Brain microvascular endothelial cell (primary cell): ENCODE measurements at regions not wholly inside any gene's neighbourhood (a gene's known extent, or its start where the extent isn't known, plus 50 kb on each side); places are given as distances from the start of the nearest gene placed in this dataset.

Source experiments
- DNase-seq: peaks from one replicate; pipeline ENCODE4 v3.0.0-alpha.2; 2020
- H3K27ac ChIP-seq: fragments of 250-450 bp; sonication (Bioruptor Pico); 2 replicates; pipeline ENCODE4 v1.5.1; 2020; ENCODE audit warnings: mild to moderate bottlenecking, moderate library complexity
- H3K27me3 ChIP-seq: fragments of 250-450 bp; sonication (Bioruptor Pico); replicated peaks from 2 replicates; pipeline ENCODE4 v1.5.1; 2020; ENCODE audit warnings: mild to moderate bottlenecking
- H3K36me3 ChIP-seq: fragments of 250-450 bp; sonication (Bioruptor Pico); replicated peaks from 2 replicates; pipeline ENCODE4 v1.5.1; 2020; ENCODE audit warnings: mild to moderate bottlenecking
- H3K4me3 ChIP-seq: 2 replicates; pipeline ENCODE4 v1.5.1; 2011; ENCODE audit warnings: low read depth, mild to moderate bottlenecking, control low read depth, low read length, moderate library complexity
- in situ Hi-C: cut with HindIII; loops from 2 replicates; pipeline ENCODE4 v1.10.0; 2017; ENCODE audit warnings: low sequenced_read_pairs, low pct_ligation_motif_present
- TF ChIP-seq, protein P1 (sequence below): IDR thresholded peaks from 2 replicates; pipeline ENCODE4 v1.5.1; 2011; ENCODE audit warnings: low read depth, mild to moderate bottlenecking, moderate library complexity, low read length, control low read depth, inconsistent platforms; ENCODE audit errors: missing control alignments

DNA sequence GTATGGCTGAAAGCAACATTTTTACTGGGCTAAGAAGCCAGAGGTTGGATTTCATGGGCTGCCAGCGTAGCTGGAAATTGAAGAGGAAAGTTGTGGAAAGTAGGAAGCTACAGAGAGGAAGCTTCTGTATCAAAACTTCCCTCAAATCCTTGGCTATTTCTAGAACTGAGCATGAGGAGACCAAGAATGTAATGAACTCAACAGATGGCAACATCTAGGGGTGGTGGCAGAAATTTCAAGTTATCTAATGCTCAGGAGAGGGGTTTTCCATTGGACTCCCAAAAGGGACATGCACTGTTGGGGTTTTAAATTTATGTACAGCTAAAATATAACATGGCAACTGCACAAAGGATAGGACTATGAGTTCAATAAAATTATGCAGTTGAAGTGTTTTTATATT lies 151.3 kb downstream of the DHRS2 start:
- Histone ChIP-seq H3K4me3 (no peak overlapping the region), H3K36me3 (no peaks in the 10 kb centered on the region), H3K27ac (no peak overlapping the region), H3K27me3 (no peaks in the 10 kb centered on the region)
- in situ Hi-C loops = no loop called here
- DNase-seq = no peak
- TF ChIP-seq, protein P1, sequence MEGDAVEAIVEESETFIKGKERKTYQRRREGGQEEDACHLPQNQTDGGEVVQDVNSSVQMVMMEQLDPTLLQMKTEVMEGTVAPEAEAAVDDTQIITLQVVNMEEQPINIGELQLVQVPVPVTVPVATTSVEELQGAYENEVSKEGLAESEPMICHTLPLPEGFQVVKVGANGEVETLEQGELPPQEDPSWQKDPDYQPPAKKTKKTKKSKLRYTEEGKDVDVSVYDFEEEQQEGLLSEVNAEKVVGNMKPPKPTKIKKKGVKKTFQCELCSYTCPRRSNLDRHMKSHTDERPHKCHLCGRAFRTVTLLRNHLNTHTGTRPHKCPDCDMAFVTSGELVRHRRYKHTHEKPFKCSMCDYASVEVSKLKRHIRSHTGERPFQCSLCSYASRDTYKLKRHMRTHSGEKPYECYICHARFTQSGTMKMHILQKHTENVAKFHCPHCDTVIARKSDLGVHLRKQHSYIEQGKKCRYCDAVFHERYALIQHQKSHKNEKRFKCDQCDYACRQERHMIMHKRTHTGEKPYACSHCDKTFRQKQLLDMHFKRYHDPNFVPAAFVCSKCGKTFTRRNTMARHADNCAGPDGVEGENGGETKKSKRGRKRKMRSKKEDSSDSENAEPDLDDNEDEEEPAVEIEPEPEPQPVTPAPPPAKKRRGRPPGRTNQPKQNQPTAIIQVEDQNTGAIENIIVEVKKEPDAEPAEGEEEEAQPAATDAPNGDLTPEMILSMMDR = no peak

DNA sequence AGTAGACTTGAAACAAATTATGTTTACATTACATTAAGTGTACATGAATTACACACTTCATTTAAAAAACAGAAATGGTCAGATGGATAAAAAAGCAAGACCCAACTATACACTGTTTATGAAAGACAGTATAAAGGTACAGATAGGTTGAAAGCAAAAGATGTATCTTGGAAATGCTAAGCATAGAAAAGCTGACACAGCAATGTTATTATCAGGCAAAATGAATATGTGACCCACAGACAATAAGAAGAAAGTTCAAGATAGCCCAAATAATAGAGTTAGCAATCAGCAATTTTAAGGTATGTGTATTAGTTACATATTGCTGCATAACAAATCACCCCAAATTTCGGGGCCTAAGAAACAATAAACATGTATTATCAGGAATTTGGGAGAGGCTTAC lies 153.5 kb downstream of the DHRS2 start:
- in situ Hi-C loops = no loop called here
- Histone ChIP-seq H3K4me3 (no peak overlapping the region), H3K27ac (no peak overlapping the region), H3K27me3 (no peaks in the 10 kb centered on the region), H3K36me3 (no peaks in the 10 kb centered on the region)
- no peak for DNase-seq
- TF ChIP-seq, protein P1 = no peak

DNA sequence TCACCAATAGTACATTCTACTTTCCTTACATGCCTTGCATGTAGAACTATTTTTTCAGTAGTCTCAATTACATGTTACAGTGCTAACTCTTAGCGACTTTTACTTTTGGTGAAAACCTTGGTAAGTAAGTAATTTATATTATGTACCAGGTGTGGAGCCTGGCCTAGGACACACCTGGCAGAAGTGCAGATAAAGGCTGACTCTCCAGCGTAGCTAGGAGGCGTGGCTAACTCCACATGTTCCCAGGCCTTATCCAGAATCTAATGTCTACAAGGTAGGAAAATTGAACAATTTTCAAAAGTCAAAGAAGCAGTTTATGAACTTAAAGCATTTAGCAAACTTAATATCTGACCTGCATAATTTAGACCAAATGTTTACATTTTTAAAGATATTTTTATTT lies 157.4 kb downstream of the DHRS2 start:
- H3K27me3 ChIP-seq = no peaks in the 10 kb centered on the region
- TF ChIP-seq, protein P1 = no peak
- no peak overlapping the region for H3K4me3 ChIP-seq
- in situ Hi-C loops = no loop called here
- H3K27ac ChIP-seq = no peak overlapping the region
- DNase-seq = no peak
- H3K36me3 ChIP-seq = no peaks in the 10 kb centered on the region

DNA sequence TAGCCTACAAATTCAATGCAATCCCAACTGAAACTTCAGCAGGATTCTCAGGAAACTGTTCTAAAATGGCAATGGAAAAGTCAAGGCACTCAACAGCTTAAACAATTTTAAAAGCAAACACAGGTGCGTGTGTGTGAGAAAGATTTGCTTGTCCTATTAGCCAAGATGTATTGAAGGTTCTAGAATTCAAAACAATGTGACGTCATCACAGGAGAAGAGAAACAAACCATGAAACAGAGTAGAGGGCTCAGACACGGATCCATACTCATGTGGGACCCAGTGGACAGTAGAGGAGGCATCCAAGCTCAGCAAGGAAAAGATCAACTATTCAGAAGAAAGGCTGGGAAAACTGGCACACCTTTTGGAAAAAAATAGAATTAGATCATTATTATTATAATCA lies 152.8 kb upstream of the DHRS4 start:
- DNase-seq = no peak
- Histone ChIP-seq H3K4me3 (no peak overlapping the region), H3K27me3 (no peaks in the 10 kb centered on the region), H3K36me3 (no peaks in the 10 kb centered on the region), H3K27ac (no peak overlapping the region)
- in situ Hi-C loops = no loop called here
- TF ChIP-seq, protein P1 = no peak

DNA sequence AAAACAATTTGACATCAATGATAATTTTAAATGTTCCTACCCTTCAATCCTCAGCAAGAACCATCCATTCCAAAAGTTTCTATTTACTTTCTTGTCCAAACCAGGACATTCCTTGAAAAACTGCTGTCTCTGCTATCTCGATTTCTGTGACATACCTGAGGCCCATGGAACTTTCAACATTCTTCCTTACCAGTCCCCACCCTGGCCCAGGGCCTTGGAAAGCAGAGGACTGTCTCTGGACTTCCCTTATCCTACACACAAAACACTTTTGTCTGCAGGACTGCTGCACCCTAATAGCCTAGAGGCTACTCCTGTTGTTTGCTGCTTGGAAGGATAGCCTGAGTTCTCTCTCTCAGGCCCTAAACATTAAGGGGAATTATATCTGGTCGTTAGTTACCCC lies 151.8 kb upstream of the DHRS4 start:
- DNase-seq = no peak
- no peaks in the 10 kb centered on the region for H3K27me3 ChIP-seq
- in situ Hi-C loops = no loop called here
- no peak overlapping the region for H3K27ac ChIP-seq
- no peak overlapping the region for H3K4me3 ChIP-seq
- no peaks in the 10 kb centered on the region for H3K36me3 ChIP-seq
- TF ChIP-seq, protein P1 = no peak

DNA sequence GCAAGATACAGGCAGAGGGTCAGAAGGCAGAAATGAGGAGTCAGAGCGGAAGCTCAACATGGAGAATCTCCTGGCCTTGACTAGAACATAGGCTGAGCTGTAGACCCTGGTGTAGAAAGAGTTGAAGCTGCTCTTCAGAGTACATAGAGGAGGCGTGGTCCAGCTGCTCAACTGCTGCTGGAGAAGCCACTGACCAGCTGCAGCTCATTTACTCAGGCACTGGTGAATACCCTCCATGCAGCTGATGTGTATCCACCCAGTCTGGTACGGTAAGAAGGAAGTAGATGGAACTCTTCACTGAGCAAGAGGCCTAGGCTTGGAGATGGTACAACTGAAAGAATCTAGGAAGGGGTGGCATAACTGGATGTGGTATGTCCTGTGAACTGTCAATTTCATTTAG lies 148.8 kb upstream of the DHRS4 start:
- Histone ChIP-seq H3K27me3 (no peaks in the 10 kb centered on the region), H3K36me3 (no peaks in the 10 kb centered on the region), H3K4me3 (no peak overlapping the region), H3K27ac (no peak overlapping the region)
- DNase-seq = no peak
- in situ Hi-C loops = no loop called here
- TF ChIP-seq, protein P1 = no peak
